Muscle of back (tissue), 3 donors: ENCODE measurements at regions not wholly inside any gene's neighbourhood (a gene's known extent, or its start where the extent isn't known, plus 50 kb on each side); places are given as distances from the start of the nearest gene placed in this dataset.
"Not testable (repeated sequence)": the region's sequence is repeated elsewhere in the genome, so short reads cannot be mapped to it uniquely, and the experiment has no call there.

ENCODE experiments used
- DNase-seq, 3 donors: peaks; one replicate each; pipeline versions ENCODE4 v3.0.0 to v3.0.0-alpha.2; 2013

DNA sequence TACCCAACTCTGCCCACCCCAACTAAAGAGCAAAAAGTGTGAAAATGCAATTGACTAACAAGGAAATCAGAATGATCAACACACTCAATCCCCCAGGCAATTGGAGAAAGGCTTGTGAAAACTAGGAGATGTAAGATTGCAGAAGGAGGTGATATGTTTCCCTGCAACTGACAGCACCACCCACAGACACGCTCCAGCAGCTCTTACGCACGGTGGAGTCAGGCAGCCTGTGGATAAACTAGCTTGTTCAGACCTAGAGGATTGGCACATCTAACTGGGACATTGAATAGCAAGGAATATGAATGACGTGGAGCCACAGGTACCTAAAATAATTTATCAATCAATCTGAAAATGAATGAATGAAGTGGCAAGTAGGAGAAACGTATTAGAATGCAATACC lies 125.7 kb upstream of the MYO3A start:
- DNase-seq: no peak

DNA sequence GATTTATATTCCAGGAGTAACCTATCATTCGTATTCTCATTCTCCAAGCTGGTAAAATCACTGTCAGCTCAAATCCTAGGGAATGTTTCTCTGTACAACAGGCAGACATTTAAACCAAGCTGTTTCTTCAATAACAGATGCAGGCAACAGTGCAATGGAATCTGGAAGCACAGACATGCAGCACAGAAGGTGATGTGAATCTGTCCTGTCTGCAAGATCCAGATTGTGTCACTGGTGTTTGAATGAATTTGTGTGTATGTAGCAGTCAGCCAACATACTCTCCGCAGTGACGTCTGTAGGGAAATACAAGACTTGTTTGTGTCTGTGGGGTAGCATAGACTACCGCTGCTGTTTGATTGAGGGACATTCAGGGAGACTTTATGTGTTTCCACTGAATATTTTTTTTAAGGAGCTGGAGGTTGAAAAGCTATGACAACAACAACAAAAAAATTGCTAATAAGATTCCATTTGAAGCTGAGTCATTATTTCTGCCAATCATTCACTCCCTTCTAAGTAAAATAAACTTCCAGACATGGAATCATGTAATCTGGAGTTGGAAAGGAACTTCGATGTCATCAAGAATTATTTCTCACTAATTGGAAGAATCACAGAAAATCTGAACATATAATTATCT lies 122.9 kb upstream of the MYO3A start:
- DNase-seq: no peak

DNA sequence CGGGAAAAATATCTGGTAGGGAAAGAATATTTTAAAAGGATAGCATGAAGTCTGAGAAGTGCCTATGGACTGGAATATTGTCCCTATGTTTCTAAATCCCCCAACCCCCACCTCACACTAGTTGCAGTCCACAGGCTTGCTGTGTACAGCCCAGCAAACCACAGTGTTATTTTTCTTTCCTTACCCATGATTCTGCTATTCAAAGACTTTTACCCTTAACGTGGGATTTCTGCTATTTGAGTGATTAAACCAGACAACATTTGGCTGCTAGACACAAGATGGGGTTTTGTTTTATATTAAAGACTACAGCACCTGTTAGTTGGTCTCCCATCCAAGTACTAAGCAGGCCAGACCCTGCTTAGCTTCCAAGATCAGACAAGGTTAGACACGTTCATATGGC lies 120.5 kb upstream of the MYO3A start:
- DNase-seq: no peak

DNA sequence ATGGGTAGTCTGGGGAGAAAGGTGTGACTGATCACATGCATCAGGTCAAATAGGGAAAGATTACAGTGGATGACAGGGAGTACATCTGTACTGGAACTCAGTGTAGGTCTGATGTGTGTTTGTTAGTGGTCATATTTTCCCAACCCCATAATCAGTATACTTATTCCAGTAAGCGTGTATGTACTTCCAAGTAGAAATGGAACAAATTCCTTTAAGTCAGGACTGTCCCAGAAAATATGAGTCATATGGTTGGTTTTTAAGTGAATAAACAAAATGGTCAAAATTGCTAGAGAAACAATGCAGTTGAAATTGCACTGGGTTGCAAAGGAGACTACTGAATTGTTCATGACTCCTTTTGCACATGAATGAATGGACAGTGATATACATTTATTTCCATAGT lies 118.8 kb upstream of the MYO3A start:
- no peak for DNase-seq

DNA sequence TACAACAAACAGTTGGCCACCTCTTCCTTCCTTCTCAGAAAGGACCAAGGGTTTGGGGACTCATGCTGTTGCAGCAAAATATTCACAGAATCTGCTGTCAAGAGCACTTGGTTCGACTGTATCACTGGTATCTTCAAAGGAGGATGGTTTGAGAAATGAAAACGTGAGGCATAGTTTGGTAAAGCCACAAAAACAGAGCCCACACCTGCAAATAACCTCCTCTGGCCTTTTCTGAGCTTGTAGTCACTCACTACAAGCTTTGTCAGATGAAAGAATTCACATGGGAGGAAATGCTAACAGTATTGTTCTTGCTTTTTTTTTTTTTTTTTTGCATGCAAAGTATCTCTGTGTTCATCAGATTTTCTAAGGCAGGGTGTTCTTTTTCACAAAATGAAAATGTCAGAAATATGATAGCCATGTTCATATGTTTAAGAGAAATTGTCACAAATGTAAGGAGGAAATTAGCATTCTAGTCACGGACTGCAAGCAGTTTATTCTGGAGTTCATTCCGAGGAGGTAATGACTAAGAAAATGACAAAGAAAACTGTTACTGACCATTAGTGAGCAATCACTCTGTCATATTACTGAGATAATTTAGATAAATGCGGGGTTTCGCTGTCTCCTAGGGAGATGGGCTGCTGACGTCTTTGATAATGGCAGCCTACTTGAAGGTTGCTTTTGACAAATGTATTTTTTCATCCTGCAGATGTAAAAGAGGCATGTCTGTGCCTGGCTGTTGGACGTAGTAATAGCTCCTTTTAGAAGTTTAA lies 117.8 kb upstream of the MYO3A start:
- no peak for DNase-seq

DNA sequence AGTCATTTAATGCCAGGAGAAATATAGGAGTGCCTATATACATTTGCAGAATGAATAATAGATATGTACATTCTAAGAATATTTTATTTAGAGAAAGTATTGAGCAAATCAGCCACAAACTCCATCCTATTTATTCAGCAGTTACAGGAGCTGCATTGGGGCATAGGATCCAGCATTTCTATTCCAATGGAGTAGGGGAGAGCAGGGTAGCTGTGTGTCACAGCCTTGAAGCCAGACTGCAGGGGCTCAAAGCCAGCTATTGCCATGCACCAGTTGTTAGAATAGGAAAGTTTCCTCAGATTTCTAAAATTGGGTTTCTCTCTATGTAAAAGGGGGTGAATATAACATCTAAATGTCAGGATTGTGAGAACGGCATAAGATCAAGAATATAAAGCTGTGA lies 116.8 kb upstream of the MYO3A start:
- DNase-seq: no peak

DNA sequence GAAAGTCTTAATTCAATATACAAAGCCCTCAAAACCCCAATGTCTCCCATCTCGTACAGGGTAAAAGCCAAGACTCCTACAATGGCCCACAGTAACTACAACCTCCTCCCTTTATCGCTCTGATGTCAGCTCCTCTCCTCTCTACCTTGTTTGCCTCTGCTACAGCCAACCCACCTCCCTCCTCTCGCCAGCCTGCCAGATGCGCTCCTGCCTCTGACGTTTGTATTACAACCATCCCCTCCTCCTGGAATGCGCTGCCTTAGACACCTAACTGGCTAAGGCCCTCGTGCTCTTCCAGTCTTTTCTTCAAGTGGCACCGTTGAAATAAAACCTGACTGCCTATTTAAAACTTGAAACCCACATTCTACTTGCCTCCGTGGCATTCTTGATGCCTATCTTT lies 115.3 kb upstream of the MYO3A start:
- no peak for DNase-seq

DNA sequence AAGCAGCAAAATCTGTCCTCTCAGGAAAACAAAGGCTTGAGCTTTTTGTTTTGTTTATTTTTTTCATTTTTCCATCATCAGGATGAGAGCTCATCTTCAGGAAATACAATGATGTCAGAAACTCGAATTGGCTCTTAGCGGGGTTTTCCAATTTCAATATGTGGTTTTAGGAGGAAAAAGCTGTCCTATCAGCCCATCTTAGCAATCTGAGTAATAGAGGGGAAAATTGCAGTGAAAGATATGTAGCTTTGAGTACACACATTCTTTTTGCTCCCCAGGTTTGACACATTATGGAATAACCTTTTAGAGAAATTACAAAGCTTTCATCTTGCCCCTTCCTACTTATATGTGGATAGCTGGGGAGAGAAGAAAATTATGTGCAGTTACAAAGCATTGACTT lies 113.6 kb upstream of the MYO3A start:
- no peak for DNase-seq

DNA sequence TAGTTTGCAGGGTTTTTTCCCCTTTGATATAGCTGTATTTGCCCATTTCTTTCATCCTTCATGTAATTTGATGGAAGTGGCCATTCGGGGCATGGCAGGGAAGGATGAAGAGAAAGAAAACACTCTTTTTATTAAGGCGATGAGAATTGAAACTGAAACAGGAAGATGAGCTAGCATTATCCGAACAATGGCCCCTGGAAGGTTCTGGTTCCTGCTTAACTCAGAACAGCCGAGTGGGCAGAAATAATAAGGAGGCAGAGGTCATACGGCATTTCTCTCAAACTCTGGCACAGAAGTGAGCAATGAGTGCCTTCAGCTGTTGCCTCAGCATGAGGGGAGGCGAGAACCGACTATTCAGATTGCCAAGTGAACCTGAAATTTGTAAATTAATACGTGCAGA lies 113.2 kb upstream of the MYO3A start:
- peak in 1 of 3 donors; percentile 12 for DNase-seq

DNA sequence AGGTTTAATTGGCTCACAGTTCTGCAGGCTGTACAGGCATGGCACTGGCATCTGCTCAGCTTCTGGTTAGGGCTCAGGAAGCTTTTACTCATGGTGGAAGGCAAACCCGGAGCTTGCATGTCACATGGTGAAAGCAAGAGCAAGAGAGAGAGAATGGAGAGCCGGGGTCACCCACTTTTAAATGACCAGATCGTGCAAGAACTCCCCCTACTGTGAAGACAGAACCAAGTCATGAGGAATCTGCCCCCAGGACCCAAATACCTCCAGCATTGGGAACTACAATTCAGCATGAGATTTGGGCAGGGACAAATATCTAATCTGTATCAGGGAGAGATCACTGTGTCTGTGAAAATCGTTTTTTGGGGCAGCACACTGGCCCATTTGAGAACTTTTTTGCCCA lies 110.0 kb upstream of the MYO3A start:
- DNase-seq: no peak

DNA sequence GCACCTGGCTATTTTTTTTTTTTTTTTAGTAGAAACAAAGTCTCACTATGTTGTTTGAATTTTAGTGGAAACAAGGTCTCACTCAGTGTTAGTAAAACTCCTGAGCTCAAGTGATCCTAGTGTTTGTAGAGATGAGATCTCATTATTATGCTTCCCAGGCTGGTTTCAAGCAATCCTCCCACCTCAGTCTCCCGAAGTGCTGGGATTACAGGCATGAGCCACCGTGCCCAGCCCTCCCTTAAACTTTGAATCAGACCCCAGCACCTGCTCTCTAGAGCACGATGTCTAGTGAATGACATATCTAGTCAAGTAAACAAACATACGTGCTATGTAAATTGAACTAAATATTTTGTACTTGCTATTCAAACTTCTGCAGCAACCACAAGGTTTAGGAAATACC lies 105.6 kb upstream of the MYO3A start:
- no peak for DNase-seq

DNA sequence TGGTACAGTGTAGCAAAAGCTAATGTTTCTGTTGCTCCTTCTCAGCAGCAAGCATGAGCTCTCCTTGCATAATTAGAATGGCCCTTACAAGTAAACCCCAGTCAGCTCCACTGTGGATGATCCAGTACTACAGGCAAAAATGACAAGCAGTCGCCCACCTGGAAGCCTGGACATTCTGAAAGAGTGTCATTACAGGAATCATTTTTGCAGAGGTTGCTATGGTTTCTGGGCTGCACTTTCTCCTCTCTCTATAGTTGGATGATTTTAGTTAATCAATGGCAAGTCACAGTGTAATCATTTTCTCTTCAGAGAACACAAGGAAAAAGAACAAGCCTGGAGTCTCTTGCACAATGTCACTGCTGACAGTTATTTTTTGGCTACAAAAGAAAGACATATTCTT lies 102.9 kb upstream of the MYO3A start:
- DNase-seq: no peak

DNA sequence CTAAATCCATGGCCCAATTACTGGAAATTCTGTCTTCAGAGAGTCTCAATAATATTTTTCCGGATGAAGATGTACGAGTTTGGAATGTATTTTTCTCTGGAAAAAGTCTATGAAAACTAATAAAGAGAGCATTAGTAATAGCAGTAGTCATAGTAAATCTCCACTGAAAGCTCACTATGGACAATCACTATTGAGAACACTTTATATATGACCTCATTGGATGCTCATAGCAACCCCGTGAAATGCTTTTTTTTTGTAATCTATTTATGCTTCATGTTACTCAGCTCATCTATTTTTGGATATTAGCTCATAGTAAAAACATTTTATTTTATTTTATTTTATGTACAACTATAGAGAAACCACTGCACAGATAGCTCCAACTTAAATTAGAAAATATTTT lies 94.3 kb upstream of the MYO3A start:
- peak in 2 of 3 donors; percentile 2 to 20 for DNase-seq

DNA sequence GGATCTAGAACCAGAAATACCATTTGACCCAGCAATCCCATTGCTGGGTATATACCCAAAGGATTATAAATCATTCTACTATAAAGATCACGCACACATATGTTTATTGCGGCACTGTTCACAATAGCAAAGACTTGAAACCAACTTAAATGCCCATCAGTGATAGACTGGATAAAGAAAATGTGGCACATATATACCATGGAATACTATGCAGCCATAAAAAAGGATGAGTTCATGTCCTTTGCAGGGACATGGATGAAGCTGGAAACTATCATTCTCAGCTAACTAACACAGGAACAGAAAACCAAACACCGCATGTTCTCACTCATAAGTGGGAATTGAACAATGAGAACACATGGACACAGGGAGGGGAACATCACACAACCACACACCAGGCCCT lies 93.2 kb upstream of the MYO3A start:
- not testable (repeated sequence) for DNase-seq

DNA sequence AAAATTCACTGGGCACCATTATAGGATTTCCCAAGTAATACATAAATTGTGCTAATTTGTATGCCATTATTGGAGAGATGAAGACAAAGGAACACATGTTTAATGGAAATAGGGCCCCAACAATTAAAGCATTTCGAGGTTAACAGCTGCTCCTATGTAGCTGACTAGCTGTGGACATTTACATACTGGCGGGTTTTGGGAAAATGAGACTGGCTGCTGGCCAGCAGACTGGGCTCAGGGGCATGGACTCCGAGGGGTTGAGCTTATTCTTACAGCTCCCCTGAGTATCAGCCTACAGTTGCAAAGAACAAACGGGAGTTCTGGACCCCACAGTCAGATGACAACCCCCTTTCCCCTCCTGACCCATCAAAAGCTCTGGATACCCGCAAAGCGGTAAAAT lies 91.9 kb upstream of the MYO3A start:
- no peak for DNase-seq

DNA sequence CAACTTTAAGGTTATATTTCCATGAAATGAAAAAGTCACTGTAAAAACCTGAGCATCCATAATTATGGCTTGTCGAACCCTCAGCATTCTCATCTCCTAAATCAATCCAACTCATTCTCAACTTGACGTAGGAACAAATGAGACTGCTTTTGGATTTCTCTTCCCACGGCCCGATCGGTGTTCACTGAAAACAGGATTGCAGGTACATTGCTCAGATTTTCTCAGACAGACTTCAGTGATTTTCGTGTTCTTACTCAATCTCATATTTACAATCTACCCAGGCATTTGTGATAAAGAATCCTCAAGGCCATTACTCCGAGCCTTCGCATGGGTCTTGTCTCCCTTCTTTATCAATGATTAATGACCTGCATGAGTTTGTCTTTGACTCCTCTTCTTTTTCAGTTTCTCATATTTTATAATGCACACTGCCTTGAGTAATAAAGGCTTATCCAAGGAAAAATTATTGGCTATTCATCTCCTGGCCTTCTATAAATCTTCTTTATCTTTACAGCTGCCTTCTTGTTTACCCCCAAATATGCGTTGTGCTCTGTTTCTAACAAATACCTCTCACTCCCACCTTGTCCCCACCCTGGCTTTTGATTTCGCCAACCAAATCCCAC lies 90.4 kb upstream of the MYO3A start:
- no peak for DNase-seq

DNA sequence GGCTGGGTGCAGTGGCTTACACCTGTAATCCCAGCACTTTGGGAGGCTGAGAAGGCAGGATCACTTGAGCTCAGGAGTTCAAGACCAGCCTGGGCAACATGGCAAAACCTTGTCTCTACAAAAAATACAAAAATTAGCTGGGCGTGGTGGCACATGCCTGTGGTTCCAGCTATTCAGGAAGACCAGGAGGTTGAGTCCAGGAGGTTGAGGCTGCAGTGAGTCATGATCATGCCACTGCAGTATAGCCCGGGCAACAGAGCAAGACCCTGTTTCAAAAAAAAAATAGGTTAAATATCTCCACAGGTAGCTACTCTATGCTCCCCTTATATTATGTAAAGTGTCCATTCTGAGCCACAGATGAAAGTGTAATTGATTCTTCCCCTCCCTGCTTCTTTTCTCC lies 89.3 kb upstream of the MYO3A start:
- not testable (repeated sequence) for DNase-seq

DNA sequence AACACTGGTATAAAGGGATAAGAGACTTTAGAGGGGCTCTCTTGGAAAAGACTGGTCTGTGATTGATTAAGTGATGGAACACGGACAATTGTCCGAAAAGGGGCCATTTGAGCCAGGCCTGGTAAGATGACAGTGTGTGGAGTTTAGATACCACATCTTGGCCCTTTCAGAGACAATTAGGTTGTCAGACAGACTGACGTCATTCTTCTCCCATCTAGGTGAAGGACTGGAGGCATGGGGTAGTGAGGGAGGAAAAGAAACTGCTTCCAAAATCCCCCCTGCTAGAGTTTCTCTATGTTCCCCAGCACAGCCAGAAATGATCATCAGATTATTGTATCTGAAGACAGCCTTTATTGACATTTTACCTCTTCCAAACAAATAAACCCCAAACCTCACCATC lies 84.8 kb upstream of the MYO3A start:
- DNase-seq: no peak

DNA sequence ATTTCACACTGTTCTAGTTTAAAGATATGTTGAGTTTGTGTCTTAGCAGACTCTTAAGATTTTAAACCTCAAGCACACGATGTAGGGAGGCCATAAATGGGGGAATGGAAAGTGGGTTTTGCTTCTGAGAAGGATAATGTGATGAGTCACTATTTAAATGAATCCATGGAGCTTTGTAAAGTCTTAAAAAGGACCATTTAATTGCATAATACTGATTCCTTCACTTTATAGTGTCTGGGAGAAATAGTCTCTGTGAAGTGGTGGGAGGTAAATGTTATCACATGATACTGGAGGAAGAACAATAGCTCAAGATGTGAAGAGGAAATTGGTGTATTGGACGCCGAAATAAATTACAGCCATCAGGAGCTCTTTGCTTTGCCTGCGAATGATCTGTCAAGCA lies 84.0 kb upstream of the MYO3A start:
- no peak for DNase-seq

DNA sequence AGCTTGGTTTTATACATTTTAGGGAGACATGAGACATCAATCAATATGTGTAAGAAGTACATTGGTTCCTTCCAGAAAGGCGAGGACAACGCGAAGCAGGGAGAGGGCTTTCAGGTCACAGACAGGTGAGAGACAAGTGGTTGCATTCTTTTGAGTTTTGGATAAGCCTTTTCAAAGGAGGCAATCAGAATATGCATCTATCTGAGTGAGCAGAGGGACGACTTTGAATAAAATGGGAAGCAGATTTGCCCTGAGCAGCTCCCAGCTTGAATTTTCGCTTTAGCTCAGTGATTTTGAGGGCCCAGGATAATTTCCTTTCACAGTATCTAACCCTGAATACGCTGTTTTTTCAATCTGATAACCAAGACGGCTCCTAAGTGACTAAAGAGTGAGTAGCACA lies 82.5 kb upstream of the MYO3A start:
- no peak for DNase-seq

DNA sequence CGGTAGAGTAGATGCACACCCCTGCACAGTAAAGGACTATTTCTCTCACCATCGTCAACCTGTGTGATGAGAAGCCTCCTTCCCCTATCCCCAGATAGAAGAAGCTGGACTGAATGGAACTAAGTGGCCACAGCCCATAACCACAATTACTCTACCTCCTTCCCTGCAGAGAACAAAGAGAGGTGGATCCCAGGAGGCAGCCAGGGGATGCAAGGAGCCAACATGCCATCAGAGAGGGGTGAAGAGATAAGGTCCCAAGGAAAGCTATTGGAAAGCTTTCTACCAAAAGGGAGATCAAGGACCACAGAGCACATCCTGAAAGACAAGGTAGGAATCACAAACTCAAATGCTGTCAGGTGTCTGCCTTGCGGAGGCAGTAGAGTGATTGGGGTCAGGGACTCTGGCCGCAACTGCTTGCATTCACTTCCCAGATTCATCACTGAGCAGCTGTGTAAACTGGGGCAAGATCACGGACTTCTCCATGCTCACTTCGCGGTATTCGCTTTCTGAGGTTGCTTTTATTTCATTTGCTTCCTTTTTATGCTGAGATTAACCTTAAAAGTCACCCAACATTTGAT lies 81.6 kb upstream of the MYO3A start:
- no peak for DNase-seq

DNA sequence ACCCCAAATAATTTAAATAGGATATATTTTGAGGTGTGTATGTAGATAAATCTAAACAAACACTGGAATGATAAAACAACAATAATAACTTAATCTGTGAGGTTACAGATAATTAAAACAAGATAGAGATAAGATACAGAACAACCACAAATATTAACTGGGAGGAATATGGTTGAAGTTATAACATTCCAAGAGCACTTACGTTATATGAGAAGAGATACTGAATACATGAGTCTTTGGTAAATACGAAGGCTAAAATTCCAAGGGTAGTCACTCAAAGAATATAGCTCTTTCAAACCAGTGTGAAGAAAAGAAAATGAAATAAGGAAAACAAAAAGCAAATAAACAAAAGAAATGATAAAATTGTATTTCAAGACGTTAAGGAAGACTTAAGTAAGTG lies 76.0 kb upstream of the MYO3A start:
- no peak for DNase-seq

DNA sequence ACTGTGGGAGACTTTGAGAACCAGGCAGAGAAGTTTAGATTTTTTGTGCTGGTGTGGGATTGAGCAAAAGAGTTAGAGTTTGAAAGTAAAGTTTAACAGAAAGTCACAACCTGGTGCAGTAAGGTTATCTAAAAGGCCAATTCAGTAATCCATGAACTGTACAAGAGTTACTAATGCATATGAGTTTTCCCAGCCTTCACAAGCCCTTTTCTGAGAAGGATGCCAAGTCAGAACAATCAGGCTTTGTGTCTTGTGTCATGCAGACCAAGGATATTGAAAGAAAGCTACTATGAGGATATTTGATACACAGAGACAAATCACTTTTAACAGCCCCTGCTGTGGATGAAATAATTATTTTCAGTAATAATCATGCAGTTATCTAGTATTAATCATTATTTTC lies 68.8 kb upstream of the MYO3A start:
- DNase-seq: no peak
